Large intestine (tissue), 3 donors: ENCODE measurements at regions not wholly inside any gene's neighbourhood (a gene's known extent, or its start where the extent isn't known, plus 50 kb on each side); places are given as distances from the start of the nearest gene placed in this dataset.

ENCODE experiments used
- DNase-seq, 2 donors: peaks; one replicate each; pipeline versions ENCODE4 v3.0.0 to v3.0.0-alpha.2; 2013
- H3K27ac ChIP-seq: one replicate; pipeline ENCODE4 v1.5.1; 2013; ENCODE audit warnings: low read length
- H3K27me3 ChIP-seq: 2 replicates; pipeline ENCODE4 v1.6.1; 2013; ENCODE audit warnings: low read length; ENCODE audit not compliant: control insufficient read depth, insufficient read depth
- H3K36me3 ChIP-seq: 2 replicates; pipeline ENCODE4 v1.6.1; 2013; ENCODE audit warnings: low read length; ENCODE audit not compliant: control insufficient read depth, insufficient read depth
- H3K4me1 ChIP-seq: one replicate; pipeline ENCODE4 v1.6.1; 2013; ENCODE audit warnings: low read length; ENCODE audit not compliant: control insufficient read depth, insufficient read depth
- H3K4me3 ChIP-seq: one replicate; pipeline ENCODE4 v1.5.1; 2013; ENCODE audit warnings: low read length
- H3K9me3 ChIP-seq: one replicate; pipeline ENCODE4 v1.6.1; 2013; ENCODE audit warnings: mild to moderate bottlenecking, low read depth, low read length, moderate library complexity; ENCODE audit not compliant: control insufficient read depth
- WGBS: methylation state at CpG from one replicate; pipeline ENCODE4 v1.1.5; 2013; ENCODE audit warnings: low lambda C conversion rate; ENCODE audit not compliant: insufficient coverage; 5-methylcytosine and 5-hydroxymethylcytosine counted together

DNA sequence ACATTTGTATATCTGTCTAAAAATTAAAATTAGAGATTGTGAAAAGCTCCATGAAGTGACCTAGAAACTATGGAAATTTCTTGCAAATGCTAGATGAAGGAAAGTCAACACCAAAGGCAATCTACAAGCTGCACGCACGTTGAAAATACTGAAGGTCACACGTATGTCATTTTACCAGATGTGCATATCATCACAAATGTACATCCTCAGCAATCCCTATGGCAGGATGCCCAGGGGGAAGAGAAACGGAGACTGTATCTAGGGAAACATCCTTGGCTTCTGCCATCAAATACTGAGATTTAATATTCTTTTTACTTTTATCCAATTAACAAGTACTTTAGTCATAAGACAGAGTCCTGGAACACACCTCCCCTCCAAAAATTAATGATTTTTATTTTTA, 672.0 kb downstream of the RNF144B start:
- no peak for DNase-seq
- no peak overlapping the region for H3K4me3 ChIP-seq
- no peaks in the 10 kb centered on the region for H3K27me3 ChIP-seq
- no CpG with 5 or more reads among the region's 4 CpGs for WGBS
- H3K36me3 ChIP-seq = no peaks in the 10 kb centered on the region
- no peak overlapping the region for H3K27ac ChIP-seq
- H3K9me3 ChIP-seq = no peaks in the 10 kb centered on the region
- H3K4me1 ChIP-seq = no peaks in the 10 kb centered on the region

DNA sequence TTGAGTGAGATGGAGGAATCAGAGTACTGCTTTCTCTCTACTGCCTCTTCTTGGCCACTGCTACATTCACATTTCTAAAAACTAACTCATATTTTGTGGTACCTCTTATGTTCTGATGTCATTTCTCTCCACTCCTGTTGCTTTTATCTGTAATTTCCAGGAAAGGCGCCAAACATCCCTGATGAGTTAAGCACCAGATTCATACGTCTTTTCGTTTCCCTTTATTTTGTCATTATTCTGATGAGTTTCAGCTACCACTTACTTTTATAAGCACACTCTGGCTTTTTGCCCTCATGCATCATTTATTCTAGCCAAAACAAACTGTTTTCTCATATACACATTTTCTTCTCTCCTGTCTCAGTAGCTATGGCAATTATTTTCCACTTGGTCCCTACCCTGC, 680.0 kb downstream of the RNF144B start:
- DNase-seq = no peak
- no peaks in the 10 kb centered on the region for H3K36me3 ChIP-seq
- 96% methylated on average over 3 of the region's 3 CpGs for WGBS

GRCh38 chr6:19070520-19070919, 683.4 kb downstream of the RNF144B start:
- no peaks in the 10 kb centered on the region for H3K4me1 ChIP-seq
- H3K27me3 ChIP-seq = no peaks in the 10 kb centered on the region
- H3K9me3 ChIP-seq = no peaks in the 10 kb centered on the region
- H3K36me3 ChIP-seq = no peaks in the 10 kb centered on the region
- no peak overlapping the region for H3K4me3 ChIP-seq
- peak; percentile 2 to 19 for DNase-seq
- H3K27ac ChIP-seq = no peak overlapping the region

More for the DNA sequence above, 680.0 kb downstream of the RNF144B start:
- Histone ChIP-seq H3K4me3 (no peak overlapping the region), H3K9me3 (no peaks in the 10 kb centered on the region), H3K27ac (no peak overlapping the region), H3K4me1 (no peaks in the 10 kb centered on the region), H3K27me3 (no peaks in the 10 kb centered on the region)

DNA sequence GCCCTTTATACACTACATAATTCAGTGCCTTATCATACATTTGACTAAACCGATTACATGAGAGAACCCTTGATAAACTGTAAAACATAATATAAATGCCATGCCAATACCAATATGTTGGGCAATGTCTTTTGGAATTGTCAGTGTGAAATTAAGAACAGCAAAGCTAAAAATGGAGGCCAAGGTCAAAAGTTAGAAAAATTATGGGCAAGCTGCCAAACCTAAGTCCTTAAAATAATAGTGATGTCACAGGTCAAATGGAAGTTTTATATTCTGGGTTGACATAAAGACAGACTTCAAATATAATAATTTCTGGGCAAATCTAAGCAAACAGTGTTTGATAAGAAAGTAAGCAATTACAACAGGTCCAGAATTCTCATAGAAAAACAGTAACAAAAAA, 696.7 kb downstream of the RNF144B start:
- Histone ChIP-seq H3K27me3 (no peaks in the 10 kb centered on the region), H3K9me3 (no peaks in the 10 kb centered on the region)

DNA sequence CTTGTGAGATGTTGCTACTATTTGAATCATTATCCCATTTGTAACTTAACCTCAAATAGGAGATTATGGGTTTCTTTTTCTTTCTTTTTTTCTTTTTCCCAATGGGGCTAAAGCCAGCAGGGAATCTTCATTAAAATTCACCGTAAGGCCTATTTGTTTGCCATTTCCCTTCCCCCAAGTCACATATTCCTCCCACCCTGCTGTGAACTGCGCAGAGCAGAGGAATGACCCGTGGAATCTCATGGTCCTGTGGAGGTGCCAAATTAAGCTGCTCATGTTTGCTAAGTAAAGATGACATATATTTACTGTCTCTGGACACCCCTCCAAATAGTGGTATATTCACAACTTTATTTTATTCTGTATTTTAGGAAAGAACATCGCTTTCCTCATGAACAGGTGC, 699.3 kb downstream of the RNF144B start:
- no peaks in the 10 kb centered on the region for H3K36me3 ChIP-seq
- no peak for DNase-seq
- WGBS = 50% methylated on average over 1 of the region's 4 CpGs

More for the DNA sequence above, 696.7 kb downstream of the RNF144B start:
- H3K27ac ChIP-seq = no peak overlapping the region
- no peak overlapping the region for H3K4me3 ChIP-seq
- H3K36me3 ChIP-seq = no peaks in the 10 kb centered on the region
- H3K4me1 ChIP-seq = no peaks in the 10 kb centered on the region
- WGBS = 91% methylated on average over 1 of the region's 1 CpG
- DNase-seq = no peak

DNA sequence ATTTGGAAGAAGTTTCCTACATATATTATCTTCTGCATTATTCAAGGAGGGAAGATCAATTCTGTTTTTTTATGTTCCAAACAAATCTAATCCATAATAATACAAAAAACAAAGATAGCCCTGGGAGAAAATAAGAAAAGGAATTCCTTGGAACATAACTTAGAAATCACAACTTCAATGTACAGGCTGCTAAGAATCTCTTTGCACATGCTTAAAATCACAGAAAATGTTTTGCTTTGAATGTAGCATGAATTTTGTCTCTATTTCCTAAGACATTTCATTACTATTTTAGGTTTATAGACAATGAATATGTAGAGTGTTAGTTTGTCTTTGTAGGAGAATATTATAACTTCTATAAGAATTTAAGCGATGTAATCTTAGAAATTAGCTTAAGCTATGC, 700.1 kb downstream of the RNF144B start:
- no peaks in the 10 kb centered on the region for H3K27me3 ChIP-seq
- H3K36me3 ChIP-seq = no peaks in the 10 kb centered on the region
- no peaks in the 10 kb centered on the region for H3K4me1 ChIP-seq
- WGBS = 90% methylated on average over 1 of the region's 1 CpG
- H3K4me3 ChIP-seq = no peak overlapping the region
- H3K9me3 ChIP-seq = no peaks in the 10 kb centered on the region
- H3K27ac ChIP-seq = no peak overlapping the region
- no peak for DNase-seq

More for the DNA sequence above, 699.3 kb downstream of the RNF144B start:
- Histone ChIP-seq H3K4me1 (no peaks in the 10 kb centered on the region), H3K27me3 (no peaks in the 10 kb centered on the region), H3K27ac (no peak overlapping the region), H3K9me3 (no peaks in the 10 kb centered on the region), H3K4me3 (no peak overlapping the region)

GRCh38 chr6:19087897-19088296, 700.7 kb downstream of the RNF144B start:
- H3K9me3 ChIP-seq = no peaks in the 10 kb centered on the region
- H3K36me3 ChIP-seq = no peaks in the 10 kb centered on the region
- no peaks in the 10 kb centered on the region for H3K4me1 ChIP-seq
- H3K4me3 ChIP-seq = no peak overlapping the region
- no peaks in the 10 kb centered on the region for H3K27me3 ChIP-seq
- no peak overlapping the region for H3K27ac ChIP-seq
- no peak for DNase-seq
- WGBS = 100% methylated on average over 1 of the region's 1 CpG

DNA sequence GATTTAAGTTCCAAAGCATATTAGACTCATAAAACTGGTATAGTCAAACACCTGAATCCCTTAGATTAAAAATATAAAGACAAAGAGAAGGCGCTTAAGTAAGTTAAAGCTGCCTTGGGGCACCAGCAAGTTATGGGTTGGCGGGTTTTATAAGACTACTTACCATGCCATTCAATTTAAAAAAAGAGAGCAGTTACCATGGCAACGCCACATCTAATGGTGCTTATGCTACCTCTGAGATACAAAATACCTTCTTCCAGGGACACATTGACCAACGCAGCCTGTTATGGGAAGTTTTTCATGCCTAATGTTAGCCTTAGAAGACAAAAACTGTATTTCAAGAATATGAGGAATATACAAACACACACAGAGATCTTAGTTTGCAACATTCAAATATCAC, 713.6 kb downstream of the RNF144B start:
- no peak for DNase-seq

DNA sequence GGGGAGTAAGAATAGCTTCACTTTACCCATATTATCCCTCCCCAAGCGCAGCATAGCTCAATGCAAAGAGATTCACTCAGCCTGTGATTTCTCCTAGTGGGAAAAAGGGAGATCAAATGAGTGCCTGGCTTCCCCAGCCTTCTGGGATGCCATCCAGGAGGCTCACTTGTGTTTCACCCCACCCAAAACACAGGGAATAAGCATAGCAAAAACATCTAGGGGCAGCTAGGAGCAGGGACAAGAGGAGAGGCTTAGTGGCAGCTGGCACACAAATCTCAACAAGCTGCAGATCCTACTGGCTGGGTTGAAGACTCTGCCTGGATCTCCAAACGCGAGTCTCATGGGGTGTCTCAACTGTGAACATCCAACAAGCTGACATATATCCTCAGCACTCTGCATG, 715.8 kb downstream of the RNF144B start:
- H3K27ac ChIP-seq = no peak overlapping the region
- 100% methylated on average over 1 of the region's 3 CpGs for WGBS
- H3K27me3 ChIP-seq = no peaks in the 10 kb centered on the region
- H3K9me3 ChIP-seq = no peaks in the 10 kb centered on the region
- no peaks in the 10 kb centered on the region for H3K4me1 ChIP-seq
- no peaks in the 10 kb centered on the region for H3K36me3 ChIP-seq
- H3K4me3 ChIP-seq = no peak overlapping the region
- no peak for DNase-seq

More for the DNA sequence above, 713.6 kb downstream of the RNF144B start:
- no peaks in the 10 kb centered on the region for H3K4me1 ChIP-seq
- no peaks in the 10 kb centered on the region for H3K36me3 ChIP-seq
- H3K4me3 ChIP-seq = no peak overlapping the region
- H3K9me3 ChIP-seq = no peaks in the 10 kb centered on the region
- WGBS = 75% methylated on average over 2 of the region's 4 CpGs
- no peaks in the 10 kb centered on the region for H3K27me3 ChIP-seq
- no peak overlapping the region for H3K27ac ChIP-seq

- Histone ChIP-seq H3K9me3 (peaks cover 4% of the 10 kb centered on the region), H3K27ac (no peak overlapping the region), H3K4me1 (no peaks in the 10 kb centered on the region), H3K27me3 (no peaks in the 10 kb centered on the region), H3K4me3 (no peak overlapping the region), H3K36me3 (no peaks in the 10 kb centered on the region)
- no peak for DNase-seq
- 100% methylated on average over 1 of the region's 1 CpG for WGBS
These were observed 720.3 kb downstream of the RNF144B start for GRCh38 chr6:19107468-19107867.

GRCh38 chr6:19121521-19121920, 715.6 kb upstream of the ID4 start:
- H3K27ac ChIP-seq = no peak overlapping the region
- no peak overlapping the region for H3K4me3 ChIP-seq
- no peaks in the 10 kb centered on the region for H3K9me3 ChIP-seq
- DNase-seq = no peak
- no peaks in the 10 kb centered on the region for H3K36me3 ChIP-seq
- H3K4me1 ChIP-seq = no peaks in the 10 kb centered on the region
- H3K27me3 ChIP-seq = no peaks in the 10 kb centered on the region
